NB4 (cell line): ENCODE measurements at regions not wholly inside any gene's neighbourhood (a gene's known extent, or its start where the extent isn't known, plus 50 kb on each side); places are given as distances from the start of the nearest gene placed in this dataset.

Experiments
- DNase-seq: peaks from one replicate; pipeline ENCODE4 v3.0.0; 2010; ENCODE audit warnings: low read depth
- H3K4me3 ChIP-seq: one replicate; pipeline ENCODE4 v1.5.1; 2011; ENCODE audit warnings: mild to moderate bottlenecking, low read depth, low read length, moderate library complexity
- MYC ChIP-seq: IDR thresholded peaks from 2 replicates; pipeline ENCODE4 v1.6.1; 2011; ENCODE audit warnings: low read depth, low read length
- POLR2A ChIP-seq: IDR thresholded peaks from 2 replicates; pipeline ENCODE4 v1.6.1; 2011; ENCODE audit warnings: mild to moderate bottlenecking; ENCODE audit not compliant: insufficient read length; ENCODE audit errors: extremely low read depth
- TF ChIP-seq, protein P1 (sequence below): IDR thresholded peaks from 2 replicates; pipeline ENCODE4 v1.6.1; 2011; ENCODE audit warnings: low read depth, low read length
- TF ChIP-seq, protein P2 (sequence below): IDR thresholded peaks from one replicate; pipeline ENCODE4 v1.5.1; 2012; ENCODE audit warnings: low read depth, low read length

DNA sequence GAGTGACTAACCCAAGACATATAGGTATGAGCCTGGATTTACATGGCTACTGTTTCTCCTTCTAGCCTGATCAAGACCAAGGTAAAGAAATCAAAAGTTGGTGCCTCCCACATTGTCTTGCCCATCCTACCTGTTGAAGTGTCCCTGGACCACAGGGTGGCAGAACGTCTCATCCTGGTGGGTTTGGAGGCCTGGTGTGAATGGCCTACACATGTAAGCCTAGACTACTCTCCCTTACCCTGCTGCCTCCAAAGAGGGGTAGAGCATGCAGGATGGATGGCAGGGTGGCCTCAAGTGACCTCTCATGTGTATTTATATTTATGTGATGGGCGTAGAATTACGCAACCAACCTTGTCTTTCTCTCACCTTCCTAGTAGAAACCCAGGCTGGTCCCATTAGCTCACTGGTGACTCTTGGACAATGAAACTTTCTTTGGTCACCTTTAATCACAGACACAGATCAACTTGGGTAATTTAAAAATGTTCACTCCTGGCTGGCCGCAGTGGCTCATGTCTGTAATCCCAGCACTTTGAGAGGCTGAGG lies 73.3 kb upstream of the SOD3 start:
- H3K4me3 ChIP-seq = no peak overlapping the region
- peak; percentile 8 for DNase-seq
- TF ChIP-seq, protein P1, sequence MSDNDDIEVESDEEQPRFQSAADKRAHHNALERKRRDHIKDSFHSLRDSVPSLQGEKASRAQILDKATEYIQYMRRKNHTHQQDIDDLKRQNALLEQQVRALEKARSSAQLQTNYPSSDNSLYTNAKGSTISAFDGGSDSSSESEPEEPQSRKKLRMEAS = no peak
- TF ChIP-seq MYC = no peak

DNA sequence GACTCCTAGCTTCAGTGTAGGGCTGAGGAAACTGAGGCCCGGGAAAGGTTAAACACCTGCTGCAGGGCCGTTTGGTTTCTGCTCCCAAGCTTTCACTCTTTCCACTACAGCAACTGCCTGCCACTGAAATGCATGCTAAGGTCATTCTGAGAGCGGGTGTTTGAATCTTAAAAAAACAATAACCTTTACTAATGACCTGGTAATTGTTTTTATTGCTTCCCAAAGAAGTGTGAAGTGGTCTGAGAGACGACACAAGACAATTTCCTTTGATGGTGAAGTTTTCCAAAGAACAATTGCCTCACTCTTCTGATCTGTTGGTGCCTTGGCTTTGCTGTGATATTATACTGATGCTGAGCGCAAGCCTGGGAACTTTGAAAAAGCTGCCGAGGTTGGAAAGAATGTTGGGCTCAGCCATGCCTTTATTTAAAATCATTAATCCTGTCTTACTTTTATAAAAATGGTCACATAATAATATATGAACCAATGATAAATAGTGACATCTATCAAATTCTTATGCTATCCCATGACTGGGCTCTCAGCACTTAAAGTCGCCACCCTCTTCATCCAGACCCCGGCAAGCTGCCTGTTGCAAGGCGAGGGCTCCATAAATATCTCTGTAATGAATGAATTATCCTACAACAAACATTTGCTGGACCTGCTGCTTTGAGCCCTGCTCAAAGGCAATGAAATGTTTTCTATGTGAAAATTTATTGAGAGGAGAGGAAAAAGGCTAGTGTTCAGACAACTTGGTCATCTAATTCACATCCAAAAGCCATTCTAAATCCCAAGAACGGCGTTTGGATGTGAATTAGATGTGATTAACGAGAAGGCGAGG lies 67.8 kb upstream of the SOD3 start:
- TF ChIP-seq POLR2A (no peak), MYC (no peak)
- H3K4me3 ChIP-seq = no peak overlapping the region
- no peak for DNase-seq

DNA sequence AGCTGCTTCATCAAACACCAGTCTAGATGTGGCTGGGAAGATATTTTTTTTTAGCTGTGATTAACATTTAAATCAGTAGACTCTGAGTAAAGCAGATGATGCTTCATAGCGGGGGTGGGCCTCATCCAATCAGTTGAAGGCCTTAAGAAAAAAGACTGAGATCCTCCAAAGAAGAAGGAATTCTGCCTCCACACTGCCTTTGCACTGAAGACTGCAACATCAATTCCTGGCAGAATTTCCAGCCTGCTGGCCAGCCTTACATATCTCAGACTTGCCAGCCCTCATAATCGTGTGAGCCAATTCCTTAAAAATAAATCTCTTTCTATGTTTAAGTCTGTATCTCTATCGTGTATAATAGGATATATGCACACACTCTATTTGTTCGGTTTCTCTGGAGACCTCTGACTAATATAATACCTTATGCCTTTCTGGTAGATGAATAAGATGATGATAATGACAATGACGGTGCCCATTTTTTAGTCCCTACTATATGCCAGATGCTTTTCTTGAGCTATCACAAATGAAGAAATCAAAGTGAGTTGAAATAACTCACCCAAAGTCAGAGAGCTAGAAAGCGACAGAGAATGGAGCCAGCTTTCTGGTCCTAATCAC lies 66.1 kb upstream of the SOD3 start:
- H3K4me3 ChIP-seq = no peak overlapping the region
- TF ChIP-seq POLR2A = no peak
- TF ChIP-seq, protein P1 = no peak
- TF ChIP-seq, protein P2, sequence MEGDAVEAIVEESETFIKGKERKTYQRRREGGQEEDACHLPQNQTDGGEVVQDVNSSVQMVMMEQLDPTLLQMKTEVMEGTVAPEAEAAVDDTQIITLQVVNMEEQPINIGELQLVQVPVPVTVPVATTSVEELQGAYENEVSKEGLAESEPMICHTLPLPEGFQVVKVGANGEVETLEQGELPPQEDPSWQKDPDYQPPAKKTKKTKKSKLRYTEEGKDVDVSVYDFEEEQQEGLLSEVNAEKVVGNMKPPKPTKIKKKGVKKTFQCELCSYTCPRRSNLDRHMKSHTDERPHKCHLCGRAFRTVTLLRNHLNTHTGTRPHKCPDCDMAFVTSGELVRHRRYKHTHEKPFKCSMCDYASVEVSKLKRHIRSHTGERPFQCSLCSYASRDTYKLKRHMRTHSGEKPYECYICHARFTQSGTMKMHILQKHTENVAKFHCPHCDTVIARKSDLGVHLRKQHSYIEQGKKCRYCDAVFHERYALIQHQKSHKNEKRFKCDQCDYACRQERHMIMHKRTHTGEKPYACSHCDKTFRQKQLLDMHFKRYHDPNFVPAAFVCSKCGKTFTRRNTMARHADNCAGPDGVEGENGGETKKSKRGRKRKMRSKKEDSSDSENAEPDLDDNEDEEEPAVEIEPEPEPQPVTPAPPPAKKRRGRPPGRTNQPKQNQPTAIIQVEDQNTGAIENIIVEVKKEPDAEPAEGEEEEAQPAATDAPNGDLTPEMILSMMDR = no peak
- no peak for TF ChIP-seq MYC
- no peak for DNase-seq

DNA sequence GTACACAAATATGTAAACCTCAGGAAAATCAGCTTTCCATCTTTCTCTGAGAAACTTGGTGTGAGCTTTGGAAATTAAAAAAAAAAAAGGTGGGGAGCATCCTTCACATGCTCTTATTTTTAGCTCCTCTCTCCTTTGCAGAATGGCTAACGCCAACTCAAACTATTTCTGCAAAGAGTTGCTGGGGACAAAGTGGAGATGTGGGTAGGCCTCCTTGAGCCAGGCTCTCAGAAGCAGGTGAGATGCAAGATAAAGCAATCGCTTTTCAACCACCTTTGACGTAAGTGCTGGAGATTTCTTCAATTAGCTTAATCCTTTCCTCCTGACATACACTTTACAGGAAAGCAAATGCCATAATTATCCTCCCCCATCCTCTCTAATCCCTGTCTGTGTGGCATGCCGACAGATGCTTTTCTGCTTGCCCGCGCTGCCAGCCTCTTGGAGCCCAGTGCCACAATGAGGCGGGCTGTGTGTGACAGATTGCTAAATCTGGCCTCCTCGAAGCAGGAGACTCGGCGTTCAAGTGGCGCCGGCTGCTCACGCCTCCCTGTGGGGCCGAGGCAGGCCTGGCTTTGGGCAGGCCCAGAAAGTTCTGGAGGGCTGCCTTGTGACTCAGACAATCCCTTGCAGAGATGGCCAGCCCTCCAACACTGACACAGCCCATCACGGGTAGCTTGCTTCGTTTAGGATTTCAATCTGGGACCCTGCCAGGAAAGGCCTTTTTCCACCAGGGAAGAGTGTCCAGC lies 64.9 kb upstream of the SOD3 start:
- no peak for DNase-seq
- H3K4me3 ChIP-seq = no peak overlapping the region
- TF ChIP-seq, protein P2 = no peak
- TF ChIP-seq, protein P1 = no peak
- TF ChIP-seq POLR2A = no peak
- no peak for TF ChIP-seq MYC

DNA sequence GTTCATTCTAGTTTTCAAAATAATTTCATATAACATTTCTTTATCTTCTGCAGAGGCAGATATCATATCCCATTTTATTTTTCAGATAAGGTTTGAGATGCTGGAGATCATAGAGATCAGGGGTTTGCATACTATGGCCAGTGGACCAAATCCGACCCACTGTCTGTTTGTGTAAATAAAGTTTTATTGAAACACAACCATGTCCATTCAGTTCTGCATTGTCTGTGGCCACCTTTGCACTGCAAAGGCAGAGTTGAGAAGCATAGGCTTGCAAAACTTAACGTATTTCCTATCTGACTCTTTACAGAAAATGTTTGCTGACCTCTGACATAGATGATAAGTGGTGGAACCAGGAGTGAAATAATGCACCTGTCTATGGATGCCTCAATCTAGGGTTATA lies 63.9 kb upstream of the SOD3 start:
- no peak overlapping the region for H3K4me3 ChIP-seq
- TF ChIP-seq, protein P2 = no peak
- TF ChIP-seq POLR2A (no peak), MYC (no peak)
- TF ChIP-seq, protein P1 = no peak
- DNase-seq = no peak

DNA sequence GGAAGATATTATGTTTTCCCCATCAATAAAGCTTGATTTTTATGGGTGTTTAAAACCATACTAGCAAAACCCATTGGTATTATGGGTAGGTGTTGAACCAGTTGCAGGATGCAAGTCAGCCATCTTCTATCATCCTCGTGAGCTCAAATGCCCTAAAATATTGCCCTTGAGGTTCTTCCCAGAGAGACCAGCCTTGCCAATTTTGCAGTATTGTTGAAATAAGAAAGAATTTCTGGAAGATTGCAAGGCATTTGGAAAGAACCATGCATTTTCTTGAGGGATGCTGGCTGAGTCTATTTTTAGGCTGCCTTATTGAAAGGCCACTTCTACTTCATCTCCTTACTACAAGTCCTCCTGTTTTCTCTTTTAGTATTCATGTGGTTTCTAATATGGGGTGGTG lies 60.9 kb upstream of the SOD3 start:
- no peak for DNase-seq
- no peak overlapping the region for H3K4me3 ChIP-seq
- TF ChIP-seq, protein P2 = no peak
- no peak for TF ChIP-seq POLR2A
- no peak for TF ChIP-seq MYC
- TF ChIP-seq, protein P1 = no peak
